ENCODE measurements at regions not wholly inside any gene's neighbourhood (a gene's known extent, or its start where the extent isn't known, plus 50 kb on each side); places are given as distances from the start of the nearest gene placed in this dataset.

DNA sequence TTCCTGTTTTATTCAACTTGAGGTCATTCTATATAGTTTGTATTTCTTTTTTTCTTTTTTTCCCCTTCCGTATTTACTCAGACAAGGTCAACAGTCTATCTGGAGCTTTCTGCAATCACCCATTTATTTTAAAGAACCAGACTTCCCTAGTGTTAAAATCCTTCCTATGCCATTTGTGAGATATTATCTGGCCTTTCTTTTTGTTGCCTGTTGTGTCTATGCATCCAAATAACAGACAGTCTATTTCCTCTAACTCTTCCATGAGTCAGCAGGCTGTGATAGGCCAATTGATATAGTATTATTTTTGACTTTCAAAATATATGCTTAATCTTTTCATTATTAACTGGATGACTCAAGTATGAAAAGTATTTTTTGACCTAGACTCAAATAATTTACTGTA lies 291.2 kb upstream of the PTPRD start:
- POLR2A ChIA-PET = no interaction called here
- H3K4me1 ChIP-seq (ENCODE audit: control extremely low read depth in 1 of 4, control insufficient read depth in 4 of 4, insufficient read depth in 4 of 4, low read length in 3 of 4) = no peaks in the 10 kb centered on the region
- no peaks in the 10 kb centered on the region for H3K9me3 ChIP-seq (ENCODE audit: control extremely low read depth in 1 of 5, control insufficient read depth in 4 of 5, insufficient read depth in 2 of 5, low read depth in 1 of 5, low read length in 4 of 5)
- no peak for DNase-seq
- CTCF ChIA-PET = no interaction called here
- WGBS (ENCODE audit: insufficient coverage) = no CpG with 5 or more reads among the region's 1 CpG
- no peak overlapping the region for H3K27ac ChIP-seq (ENCODE audit: insufficient read depth in 1 of 2, low read depth in 1 of 2, low read length in 2 of 2, poor library complexity in 1 of 2, severe bottlenecking in 2 of 2)
- no peaks in the 10 kb centered on the region for H3K27me3 ChIP-seq (replicated peaks in 2 of 5; ENCODE audit: control insufficient read depth in 4 of 5, insufficient read depth in 5 of 5, low read length in 4 of 5)
- H3K36me3 ChIP-seq (ENCODE audit: control insufficient read depth in 4 of 4, insufficient read depth in 4 of 4, low read length in 3 of 4) = no peaks in the 10 kb centered on the region
- no peak overlapping the region for H3K4me3 ChIP-seq (ENCODE audit: control insufficient read depth in 1 of 7, extremely low read depth in 1 of 7, insufficient read depth in 4 of 7, low read depth in 2 of 7, low read length in 6 of 7)

GRCh38 chr9:10910779-10911178 lies 298.0 kb upstream of the PTPRD start:
- no peak overlapping the region for H3K27ac ChIP-seq (ENCODE audit: insufficient read depth in 1 of 2, low read depth in 1 of 2, low read length in 2 of 2, poor library complexity in 1 of 2, severe bottlenecking in 2 of 2)
- H3K9me3 ChIP-seq (ENCODE audit: control extremely low read depth in 1 of 5, control insufficient read depth in 4 of 5, insufficient read depth in 2 of 5, low read depth in 1 of 5, low read length in 4 of 5) = peaks cover 0 to 2% (median 0%) of the 10 kb centered on the region in 5 experiments
- no peaks in the 10 kb centered on the region for H3K4me1 ChIP-seq (ENCODE audit: control extremely low read depth in 1 of 4, control insufficient read depth in 4 of 4, insufficient read depth in 4 of 4, low read length in 3 of 4)
- DNase-seq = no peak
- CTCF ChIA-PET = no interaction called here
- POLR2A ChIA-PET = no interaction called here
- 92% methylated on average over 7 of the region's 25 CpGs for WGBS (ENCODE audit: insufficient coverage)
- no peaks in the 10 kb centered on the region for H3K27me3 ChIP-seq (replicated peaks in 2 of 5; ENCODE audit: control insufficient read depth in 4 of 5, insufficient read depth in 5 of 5, low read length in 4 of 5)
- H3K4me3 ChIP-seq (ENCODE audit: control insufficient read depth in 1 of 7, extremely low read depth in 1 of 7, insufficient read depth in 4 of 7, low read depth in 2 of 7, low read length in 6 of 7) = no peak overlapping the region
- no peaks in the 10 kb centered on the region for H3K36me3 ChIP-seq (ENCODE audit: control insufficient read depth in 4 of 4, insufficient read depth in 4 of 4, low read length in 3 of 4)

GRCh38 chr9:10911373-10911772 lies 298.6 kb upstream of the PTPRD start:
- ChIA-PET CTCF (no interaction called here), POLR2A (no interaction called here)
- WGBS (ENCODE audit: insufficient coverage) = 100% methylated on average over 4 of the region's 6 CpGs
- Histone ChIP-seq H3K4me1 (ENCODE audit: control extremely low read depth in 1 of 4, control insufficient read depth in 4 of 4, insufficient read depth in 4 of 4, low read length in 3 of 4) (no peaks in the 10 kb centered on the region), H3K9me3 (ENCODE audit: control extremely low read depth in 1 of 5, control insufficient read depth in 4 of 5, insufficient read depth in 2 of 5, low read depth in 1 of 5, low read length in 4 of 5) (peaks cover 0 to 2% (median 0%) of the 10 kb centered on the region in 5 experiments), H3K36me3 (ENCODE audit: control insufficient read depth in 4 of 4, insufficient read depth in 4 of 4, low read length in 3 of 4) (no peaks in the 10 kb centered on the region), H3K4me3 (ENCODE audit: control insufficient read depth in 1 of 7, extremely low read depth in 1 of 7, insufficient read depth in 4 of 7, low read depth in 2 of 7, low read length in 6 of 7) (no peak overlapping the region), H3K27ac (ENCODE audit: insufficient read depth in 1 of 2, low read depth in 1 of 2, low read length in 2 of 2, poor library complexity in 1 of 2, severe bottlenecking in 2 of 2) (no peak overlapping the region), H3K27me3 (replicated peaks in 2 of 5; ENCODE audit: control insufficient read depth in 4 of 5, insufficient read depth in 5 of 5, low read length in 4 of 5) (no peaks in the 10 kb centered on the region)
- no peak for DNase-seq

DNA sequence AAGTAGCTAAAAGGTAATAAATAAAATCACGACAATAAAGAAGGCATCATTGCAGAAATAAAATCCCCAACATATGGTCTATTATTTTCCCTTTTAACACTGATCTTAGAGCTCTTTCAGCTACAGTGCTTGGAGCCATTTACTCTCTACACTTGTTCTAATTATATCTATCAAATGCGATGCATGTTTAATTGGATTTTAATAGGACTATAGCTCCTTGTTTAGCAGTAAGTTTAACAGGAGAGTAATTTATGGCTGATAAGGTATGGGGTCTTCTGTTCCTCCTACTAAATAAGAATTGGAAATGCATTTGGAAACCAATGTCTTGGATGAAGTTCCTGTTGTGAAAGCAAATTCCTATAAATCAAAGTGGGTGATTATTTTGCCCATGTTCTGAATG lies 304.2 kb upstream of the PTPRD start:
- ChIA-PET CTCF (interaction anchor here (0.6 kb wide), 1 partner anchor 41 kb away, joined by 3 read pairs; no protein-coding TSS in a partner anchor), POLR2A (no interaction called here)
- Histone ChIP-seq H3K4me3 (ENCODE audit: control insufficient read depth in 1 of 7, extremely low read depth in 1 of 7, insufficient read depth in 4 of 7, low read depth in 2 of 7, low read length in 6 of 7) (no peak overlapping the region), H3K36me3 (ENCODE audit: control insufficient read depth in 4 of 4, insufficient read depth in 4 of 4, low read length in 3 of 4) (no peaks in the 10 kb centered on the region), H3K4me1 (ENCODE audit: control extremely low read depth in 1 of 4, control insufficient read depth in 4 of 4, insufficient read depth in 4 of 4, low read length in 3 of 4) (no peaks in the 10 kb centered on the region), H3K9me3 (ENCODE audit: control extremely low read depth in 1 of 5, control insufficient read depth in 4 of 5, insufficient read depth in 2 of 5, low read depth in 1 of 5, low read length in 4 of 5) (no peaks in the 10 kb centered on the region), H3K27me3 (replicated peaks in 2 of 5; ENCODE audit: control insufficient read depth in 4 of 5, insufficient read depth in 5 of 5, low read length in 4 of 5) (no peaks in the 10 kb centered on the region), H3K27ac (ENCODE audit: insufficient read depth in 1 of 2, low read depth in 1 of 2, low read length in 2 of 2, poor library complexity in 1 of 2, severe bottlenecking in 2 of 2) (no peak overlapping the region)
- no CpG with 5 or more reads among the region's 2 CpGs for WGBS (ENCODE audit: insufficient coverage)
- no peak for DNase-seq

- no CpG with 5 or more reads among the region's 2 CpGs for WGBS (ENCODE audit: insufficient coverage)
- H3K27me3 ChIP-seq (replicated peaks in 2 of 5; ENCODE audit: control insufficient read depth in 4 of 5, insufficient read depth in 5 of 5, low read length in 4 of 5) = no peaks in the 10 kb centered on the region
- H3K36me3 ChIP-seq (ENCODE audit: control insufficient read depth in 4 of 4, insufficient read depth in 4 of 4, low read length in 3 of 4) = no peaks in the 10 kb centered on the region
- H3K4me1 ChIP-seq (ENCODE audit: control extremely low read depth in 1 of 4, control insufficient read depth in 4 of 4, insufficient read depth in 4 of 4, low read length in 3 of 4) = no peaks in the 10 kb centered on the region
- ChIA-PET CTCF (no interaction called here), POLR2A (no interaction called here)
- H3K4me3 ChIP-seq (ENCODE audit: control insufficient read depth in 1 of 7, extremely low read depth in 1 of 7, insufficient read depth in 4 of 7, low read depth in 2 of 7, low read length in 6 of 7) = no peak overlapping the region
- no peak for DNase-seq
- no peaks in the 10 kb centered on the region for H3K9me3 ChIP-seq (ENCODE audit: control extremely low read depth in 1 of 5, control insufficient read depth in 4 of 5, insufficient read depth in 2 of 5, low read depth in 1 of 5, low read length in 4 of 5)
- no peak overlapping the region for H3K27ac ChIP-seq (ENCODE audit: insufficient read depth in 1 of 2, low read depth in 1 of 2, low read length in 2 of 2, poor library complexity in 1 of 2, severe bottlenecking in 2 of 2)
Observed at GRCh38 chr9:10921671-10922070, 308.9 kb upstream of the PTPRD start.

DNA sequence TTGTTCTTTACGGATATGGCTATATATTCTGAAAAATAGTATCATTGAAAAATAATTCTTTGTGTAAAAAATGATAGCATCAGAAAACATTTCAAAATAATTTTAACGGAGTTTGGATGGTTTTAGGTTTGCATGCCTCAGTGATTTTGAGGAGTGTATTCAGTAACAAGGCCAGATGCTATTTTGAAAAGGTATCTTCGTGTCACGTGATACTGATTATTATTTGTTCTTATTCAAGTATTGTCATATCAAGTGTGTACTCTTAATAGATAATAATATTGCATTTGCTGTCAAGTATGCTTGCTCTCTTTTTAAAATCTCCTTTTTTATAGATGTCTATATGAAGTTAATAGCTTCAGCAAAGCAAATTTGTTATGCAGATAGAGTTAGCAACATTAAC lies 313.1 kb upstream of the PTPRD start:
- Histone ChIP-seq H3K4me1 (ENCODE audit: control extremely low read depth in 1 of 4, control insufficient read depth in 4 of 4, insufficient read depth in 4 of 4, low read length in 3 of 4) (no peaks in the 10 kb centered on the region), H3K27me3 (replicated peaks in 2 of 5; ENCODE audit: control insufficient read depth in 4 of 5, insufficient read depth in 5 of 5, low read length in 4 of 5) (no peaks in the 10 kb centered on the region), H3K4me3 (ENCODE audit: control insufficient read depth in 1 of 7, extremely low read depth in 1 of 7, insufficient read depth in 4 of 7, low read depth in 2 of 7, low read length in 6 of 7) (no peak overlapping the region), H3K36me3 (ENCODE audit: control insufficient read depth in 4 of 4, insufficient read depth in 4 of 4, low read length in 3 of 4) (no peaks in the 10 kb centered on the region), H3K9me3 (ENCODE audit: control extremely low read depth in 1 of 5, control insufficient read depth in 4 of 5, insufficient read depth in 2 of 5, low read depth in 1 of 5, low read length in 4 of 5) (no peaks in the 10 kb centered on the region), H3K27ac (ENCODE audit: insufficient read depth in 1 of 2, low read depth in 1 of 2, low read length in 2 of 2, poor library complexity in 1 of 2, severe bottlenecking in 2 of 2) (no peak overlapping the region)
- 83% methylated on average over 1 of the region's 4 CpGs for WGBS (ENCODE audit: insufficient coverage)
- ChIA-PET CTCF (no interaction called here), POLR2A (no interaction called here)
- DNase-seq = no peak

- DNase-seq = no peak
- CTCF ChIA-PET = no interaction called here
Observed at GRCh38 chr9:10928372-10928771, 315.6 kb upstream of the PTPRD start.

More at GRCh38 chr9:10928372-10928771, 315.6 kb upstream of the PTPRD start:
- no peaks in the 10 kb centered on the region for H3K9me3 ChIP-seq (ENCODE audit: control extremely low read depth in 1 of 5, control insufficient read depth in 4 of 5, insufficient read depth in 2 of 5, low read depth in 1 of 5, low read length in 4 of 5)
- no peaks in the 10 kb centered on the region for H3K36me3 ChIP-seq (ENCODE audit: control insufficient read depth in 4 of 4, insufficient read depth in 4 of 4, low read length in 3 of 4)
- H3K4me3 ChIP-seq (ENCODE audit: control insufficient read depth in 1 of 7, extremely low read depth in 1 of 7, insufficient read depth in 4 of 7, low read depth in 2 of 7, low read length in 6 of 7) = no peak overlapping the region
- no peaks in the 10 kb centered on the region for H3K27me3 ChIP-seq (replicated peaks in 2 of 5; ENCODE audit: control insufficient read depth in 4 of 5, insufficient read depth in 5 of 5, low read length in 4 of 5)
- 100% methylated on average over 1 of the region's 2 CpGs for WGBS (ENCODE audit: insufficient coverage)
- POLR2A ChIA-PET = no interaction called here
- H3K27ac ChIP-seq (ENCODE audit: insufficient read depth in 1 of 2, low read depth in 1 of 2, low read length in 2 of 2, poor library complexity in 1 of 2, severe bottlenecking in 2 of 2) = no peak overlapping the region
- H3K4me1 ChIP-seq (ENCODE audit: control extremely low read depth in 1 of 4, control insufficient read depth in 4 of 4, insufficient read depth in 4 of 4, low read length in 3 of 4) = no peaks in the 10 kb centered on the region
